H1 (cell line): ENCODE measurements at regions not wholly inside any gene's neighbourhood (a gene's known extent, or its start where the extent isn't known, plus 50 kb on each side); places are given as distances from the start of the nearest gene placed in this dataset.

ENCODE experiments used
- CTCF ChIA-PET: fragments of 300-600 bp; sonication (Branson Sonifier 250); formaldehyde crosslinking; loops from one replicate; lab custom pipeline; 2021; ENCODE audit not compliant: partially characterized antibody; lab: Charles Lee
- POLR2A ChIA-PET: fragments of 300-600 bp; sonication (Branson Sonifier 250); formaldehyde crosslinking; loops from one replicate; lab custom pipeline; 2021; ENCODE audit warnings: inconsistent platforms; ENCODE audit not compliant: partially characterized antibody; lab: Charles Lee
- DNase-seq, 2 experiments: peaks; one replicate each; pipeline versions ENCODE4 v3.0.0 to v3.0.0-alpha.2; 2010 to 2022; ENCODE audit warnings: low spot score in 2 of 2, low read depth in 1 of 2, mixed read lengths in 1 of 2
- FAIRE-seq: peaks from 2 replicates; lab custom pipeline; 2011; peaks lifted over from hg19 to GRCh38; lab: Jason Lieb, UNC
- H2AFZ ChIP-seq: 2 replicates; pipeline ENCODE4 v1.8.1; 2012; ENCODE audit warnings: low read length, inconsistent platforms
- H2AK5ac ChIP-seq: 2 replicates; pipeline ENCODE4 v1.6.1; 2013; ENCODE audit warnings: low read depth, low read length
- H2BK120ac ChIP-seq: replicated peaks from 2 replicates; pipeline ENCODE3; 2013; ENCODE audit warnings: low read depth, low read length, inconsistent platforms
- H2BK12ac ChIP-seq: 2 replicates; pipeline ENCODE4 v1.6.1; 2013; ENCODE audit warnings: low read depth, low read length
- H2BK15ac ChIP-seq: 2 replicates; pipeline ENCODE4 v1.6.1; 2013; ENCODE audit warnings: low read length
- H2BK20ac ChIP-seq: 2 replicates; pipeline ENCODE4 v1.6.1; 2013; ENCODE audit warnings: low read length
- H2BK5ac ChIP-seq: 2 replicates; pipeline ENCODE4 v1.6.1; 2013; ENCODE audit warnings: low read depth, low read length
- H3K14ac ChIP-seq: 2 replicates; pipeline ENCODE4 v1.6.1; 2013; ENCODE audit warnings: inconsistent platforms; ENCODE audit not compliant: insufficient read length
- H3K18ac ChIP-seq: 2 replicates; pipeline ENCODE4 v1.6.1; 2013; ENCODE audit warnings: low read length; ENCODE audit errors: extremely low read depth
- H3K23ac ChIP-seq: 2 replicates; pipeline ENCODE4 v1.6.1; 2013; ENCODE audit warnings: inconsistent platforms; ENCODE audit not compliant: insufficient read length
- H3K23me2 ChIP-seq: 2 replicates; pipeline ENCODE4 v1.6.1; 2013; ENCODE audit warnings: low read depth, low read length
- H3K27ac ChIP-seq: 2 replicates; pipeline ENCODE4 v1.6.1; 2011; ENCODE audit warnings: low read depth, low read length, inconsistent platforms
- H3K27me3 ChIP-seq, 4 experiments: replicated peaks in 1 of 4; 1 replicate in 1 of 4; 2 replicates in 3 of 4; pipeline versions ENCODE4 v1.6.1 to v1.8.1; 2011 to 2013; ENCODE audit warnings: low read length in 3 of 4, mild to moderate bottlenecking in 3 of 4, inconsistent platforms in 2 of 4, mixed read lengths in 2 of 4, moderate library complexity in 1 of 4; ENCODE audit not compliant: control insufficient read depth in 3 of 4, insufficient read depth in 3 of 4; ENCODE audit errors: extremely low read depth in 1 of 4
- H3K36me3 ChIP-seq, 4 experiments: 2 replicates each; pipeline versions ENCODE4 v1.6.1 to v1.8.1; 2011 to 2013; ENCODE audit warnings: mild to moderate bottlenecking in 4 of 4, low read length in 3 of 4, moderate library complexity in 2 of 4, control low read depth in 1 of 4, inconsistent platforms in 1 of 4; ENCODE audit not compliant: insufficient read depth in 4 of 4, control insufficient read depth in 2 of 4
- H3K4ac ChIP-seq: replicated peaks from 2 replicates; pipeline ENCODE3; 2013; ENCODE audit warnings: low read length, low read depth, mixed read lengths, inconsistent platforms; ENCODE audit not compliant: insufficient read length
- H3K4me1 ChIP-seq, 4 experiments: replicated peaks in 1 of 4; 1 replicate in 1 of 4; 2 replicates in 3 of 4; pipeline versions ENCODE4 v1.6.1 to v1.8.1; 2011 to 2013; ENCODE audit warnings: low read length in 3 of 4, inconsistent platforms in 2 of 4, mixed read lengths in 1 of 4; ENCODE audit not compliant: insufficient read depth in 4 of 4, control insufficient read depth in 3 of 4
- H3K4me2 ChIP-seq, 2 experiments: 2 replicates each; pipeline versions ENCODE4 v1.6.1 to v1.8.1; 2011 to 2013; ENCODE audit warnings: low read depth in 2 of 2, low read length in 2 of 2, control low read depth in 1 of 2, inconsistent platforms in 1 of 2, mild to moderate bottlenecking in 1 of 2; ENCODE audit not compliant: insufficient read depth in 1 of 2
- H3K4me3 ChIP-seq, 4 experiments: fragments of 200-600, 300-600 bp in 1 of 4; sonication (generic), shearing (Covaris generic), sonication (Bioruptor Twin) in 1 of 4; 2 replicates each; pipeline versions ENCODE4 v1.5.1 to v1.8.1; 2011 to 2016; ENCODE audit warnings: low read length in 4 of 4, low read depth in 3 of 4, control low read depth in 2 of 4, inconsistent platforms in 2 of 4, mild to moderate bottlenecking in 2 of 4, mixed read lengths in 1 of 4, moderate library complexity in 1 of 4; ENCODE audit not compliant: insufficient read depth in 2 of 4; ENCODE audit errors: extremely low read depth in 1 of 4
- H3K56ac ChIP-seq: replicated peaks from 2 replicates; pipeline ENCODE3; 2013; ENCODE audit warnings: low read depth, mild to moderate bottlenecking, mixed read lengths, low read length, inconsistent platforms; ENCODE audit not compliant: insufficient read length
- H3K79me1 ChIP-seq: 2 replicates; pipeline ENCODE4 v1.6.1; 2013; ENCODE audit warnings: low read depth, low read length, control low read depth
- H3K79me2 ChIP-seq, 2 experiments: 2 replicates each; pipeline versions ENCODE4 v1.6.1 to v1.8.1; 2012 to 2013; ENCODE audit warnings: low read length in 2 of 2, mild to moderate bottlenecking in 2 of 2, inconsistent platforms in 1 of 2; ENCODE audit not compliant: insufficient read depth in 2 of 2, control insufficient read depth in 1 of 2
- H3K9ac ChIP-seq, 4 experiments: replicated peaks in 1 of 4; 1 replicate in 1 of 4; 2 replicates in 3 of 4; pipeline versions ENCODE4 v1.6.1 to v1.8.1; 2011 to 2013; ENCODE audit warnings: low read depth in 3 of 4, low read length in 3 of 4, control low read depth in 2 of 4, mild to moderate bottlenecking in 2 of 4, moderate library complexity in 2 of 4, inconsistent platforms in 1 of 4; ENCODE audit errors: extremely low read depth in 1 of 4
- H3K9me3 ChIP-seq, 2 experiments: 2 replicates each; pipeline versions ENCODE4 v1.6.1 to v1.8.1; 2012 to 2013; ENCODE audit warnings: mild to moderate bottlenecking in 2 of 2, moderate library complexity in 2 of 2, control low read depth in 1 of 2, inconsistent platforms in 1 of 2, low read depth in 1 of 2, low read length in 1 of 2, mixed read lengths in 1 of 2; ENCODE audit not compliant: insufficient read depth in 2 of 2
- H4K20me1 ChIP-seq, 2 experiments: replicated peaks in 1 of 2; 2 replicates each; pipeline versions ENCODE3 to v1.8.1; 2011 to 2013; ENCODE audit warnings: inconsistent platforms in 2 of 2, low read length in 2 of 2, mild to moderate bottlenecking in 1 of 2; ENCODE audit not compliant: insufficient read depth in 2 of 2, control insufficient read depth in 1 of 2
- H4K5ac ChIP-seq: 2 replicates; pipeline ENCODE4 v1.6.1; 2013; ENCODE audit warnings: low read length, low read depth, mixed read lengths, inconsistent platforms; ENCODE audit not compliant: insufficient read length
- H4K8ac ChIP-seq: 2 replicates; pipeline ENCODE4 v1.8.0; 2013; ENCODE audit warnings: mild to moderate bottlenecking, moderate library complexity, low read length, inconsistent platforms; ENCODE audit not compliant: insufficient read depth; ENCODE audit errors: extremely low read depth
- H4K91ac ChIP-seq: replicated peaks from 2 replicates; pipeline ENCODE3; 2013; ENCODE audit warnings: low read length, mixed read lengths, inconsistent platforms; ENCODE audit not compliant: insufficient read length
- CREB1 ChIP-seq: IDR thresholded peaks from 2 replicates; pipeline ENCODE4 v1.6.1; 2012; ENCODE audit warnings: inconsistent platforms
- CTCF ChIP-seq, 3 experiments: IDR thresholded peaks; 1 replicate in 2 of 3; 2 replicates in 1 of 3; pipeline versions ENCODE4 v1.5.1 to v1.6.1; 2011; ENCODE audit warnings: low read length in 3 of 3, mild to moderate bottlenecking in 3 of 3, inconsistent platforms in 2 of 3, low read depth in 1 of 3, moderate library complexity in 1 of 3; ENCODE audit not compliant: insufficient read depth in 1 of 3; ENCODE audit errors: control extremely low read depth in 1 of 3
- HDAC6 ChIP-seq: IDR thresholded peaks from one replicate; pipeline ENCODE4 v1.7.1; 2012; ENCODE audit warnings: low read depth, mild to moderate bottlenecking, inconsistent platforms, low read length, moderate library complexity
- JUND ChIP-seq: IDR thresholded peaks from 2 replicates; pipeline ENCODE4 v1.6.1; 2011; ENCODE audit warnings: mild to moderate bottlenecking, improper control_type of control experiment, low read length
- NRF1 ChIP-seq: IDR thresholded peaks from 2 replicates; pipeline ENCODE4 v1.6.1; 2011; ENCODE audit warnings: mild to moderate bottlenecking, low read depth, low read length, improper control_type of control experiment
- PHF8 ChIP-seq: fragments of 200-600 bp; sonication (generic); conservative IDR thresholded peaks from 2 replicates; pipeline ENCODE4 v1.7.1; 2012; ENCODE audit warnings: low read depth, mild to moderate bottlenecking, inconsistent platforms, low read length, moderate library complexity
- POLR2A ChIP-seq, 2 experiments: IDR thresholded peaks; 1 replicate in 1 of 2; 2 replicates in 1 of 2; pipeline ENCODE4 v1.6.1; 2011; ENCODE audit warnings: low read depth in 2 of 2, low read length in 2 of 2, mild to moderate bottlenecking in 2 of 2; ENCODE audit errors: control extremely low read depth in 1 of 2
- RAD21 ChIP-seq, 2 experiments: IDR thresholded peaks in 1 of 2; conservative IDR thresholded peaks in 1 of 2; 2 replicates each; pipeline ENCODE4 v1.6.1; 2011; ENCODE audit warnings: low read depth in 2 of 2, low read length in 2 of 2, improper control_type of control experiment in 1 of 2, inconsistent platforms in 1 of 2, mild to moderate bottlenecking in 1 of 2, moderate library complexity in 1 of 2
- RBBP5 ChIP-seq: IDR thresholded peaks from 2 replicates; pipeline ENCODE4 v1.7.1; 2012; ENCODE audit warnings: low read depth, mild to moderate bottlenecking, inconsistent platforms, low read length, moderate library complexity, borderline replicate concordance
- WGBS, 2 experiments: shearing (Covaris generic) in 1 of 2; methylation state at CpG; one replicate each; pipeline versions ENCODE4 v1.1.6 to v1.1.7; 2013 to 2015; ENCODE audit warnings: low lambda C conversion rate in 2 of 2, mixed read lengths in 2 of 2, inconsistent platforms in 1 of 2, low coverage in 1 of 2, missing lambda C conversion rate in 1 of 2; ENCODE audit not compliant: insufficient replicate concordance in 2 of 2, insufficient coverage in 1 of 2, insufficient read length in 1 of 2; ENCODE audit errors: extremely low coverage in 1 of 2, missing lambda C conversion rate in 1 of 2; 5-methylcytosine and 5-hydroxymethylcytosine counted together

- Histone ChIP-seq H2BK120ac (no peak overlapping the region), H3K79me2 (no peaks in the 10 kb centered on the region), H3K79me1 (no peaks in the 10 kb centered on the region), H3K18ac (no peak overlapping the region), H3K9me3 (no peaks in the 10 kb centered on the region), H3K27me3 (no peaks in the 10 kb centered on the region), H3K4me1 (no peaks in the 10 kb centered on the region), H3K14ac (no peak overlapping the region), H3K4ac (no peak overlapping the region), H2BK20ac (no peak overlapping the region), H2AK5ac (no peak overlapping the region), H2BK5ac (no peak overlapping the region), H2BK12ac (no peak overlapping the region), H4K5ac (no peak overlapping the region), H4K20me1 (no peaks in the 10 kb centered on the region), H4K8ac (no peak overlapping the region), H3K23me2 (no peaks in the 10 kb centered on the region), H3K27ac (no peak overlapping the region), H3K9ac (no peak overlapping the region), H3K4me2 (no peak overlapping the region), H2BK15ac (no peak overlapping the region), H3K23ac (no peak overlapping the region), H3K4me3 (no peak overlapping the region), H2AFZ (no peak overlapping the region), H3K56ac (no peak overlapping the region), H4K91ac (no peak overlapping the region), H3K36me3 (no peaks in the 10 kb centered on the region)
- POLR2A ChIA-PET: no interaction called here
- 91% methylated on average over 2 of the region's 2 CpGs; no CpG with 5 or more reads in 1 of the 2 experiments for WGBS, 2 experiments
- CTCF ChIA-PET: no interaction called here
- no peak for TF ChIP-seq PHF8
- TF ChIP-seq HDAC6: no peak
- TF ChIP-seq RBBP5: no peak
- no peak for TF ChIP-seq POLR2A (IDR thresholded peaks at IDR 0.05; ENCODE audit: control extremely low read depth in 1 of 2, low read depth in 2 of 2, low read length in 2 of 2)
- TF ChIP-seq CREB1: no peak
- TF ChIP-seq CTCF (IDR thresholded peaks at IDR 0.05; ENCODE audit: control extremely low read depth in 1 of 3, insufficient read depth in 1 of 3, low read depth in 1 of 3, low read length in 3 of 3): no peak
- TF ChIP-seq JUND: no peak
- no peak for TF ChIP-seq NRF1
- no peak for TF ChIP-seq RAD21 (IDR thresholded peaks at IDR 0.05 in 1 of 2, conservative IDR thresholded peaks at IDR 0.05 in 1 of 2; ENCODE audit: low read depth in 2 of 2, low read length in 2 of 2)
- no peak for DNase-seq
- no peak for FAIRE-seq
These were observed 209.5 kb downstream of the PLOD2 start for GRCh38 chr3:145951441-145951840.
